GM23338 (cell line): ENCODE measurements at regions not wholly inside any gene's neighbourhood (a gene's known extent, or its start where the extent isn't known, plus 50 kb on each side); places are given as distances from the start of the nearest gene placed in this dataset.

Source experiments
- ATAC-seq: fragments of 200-7000 bp; cut with Tn5 transposase; 3 replicates; pipeline ENCODE4 v1.9.1; 2020
- DNase-seq: peaks from one replicate; pipeline ENCODE4 v3.0.0-alpha.2; 2015; ENCODE audit warnings: low spot score
- H2AFZ ChIP-seq: fragments of 200-600 bp; sonication (generic); 2 replicates; pipeline ENCODE4 v1.8.0; 2016; ENCODE audit warnings: antibody characterized with exemption, mild to moderate bottlenecking, moderate library complexity
- H3F3A ChIP-seq: fragments of 200-600 bp; sonication (generic); replicated peaks from 2 replicates; pipeline ENCODE4 v1.8.0; 2017; ENCODE audit warnings: antibody characterized with exemption, mixed run types, low read depth
- H3K27ac ChIP-seq: fragments of 200-600 bp; sonication (generic); 2 replicates; pipeline ENCODE4 v1.6.1; 2016; ENCODE audit warnings: low read depth
- H3K27me3 ChIP-seq: fragments of 200-600 bp; sonication (generic); 2 replicates; pipeline ENCODE4 v1.8.0; 2016; ENCODE audit warnings: mild to moderate bottlenecking, mixed run types, moderate library complexity; ENCODE audit not compliant: insufficient read depth
- H3K36me3 ChIP-seq: fragments of 200-600 bp; sonication (generic); 2 replicates; pipeline ENCODE4 v1.8.0; 2016; ENCODE audit warnings: mild to moderate bottlenecking; ENCODE audit not compliant: insufficient read depth
- H3K4me1 ChIP-seq: fragments of 200-600 bp; sonication (generic); 2 replicates; pipeline ENCODE4 v1.8.0; 2016; ENCODE audit warnings: mild to moderate bottlenecking, moderate library complexity; ENCODE audit not compliant: insufficient read depth
- H3K4me2 ChIP-seq: fragments of 200-600 bp; sonication (generic); 2 replicates; pipeline ENCODE4 v1.7.1; 2017; ENCODE audit warnings: mixed run types
- H3K4me3 ChIP-seq: fragments of 200-600 bp; sonication (generic); 2 replicates; pipeline ENCODE4 v1.6.1; 2016; ENCODE audit warnings: mixed run types
- H3K79me2 ChIP-seq: fragments of 200-600 bp; sonication (generic); replicated peaks from 2 replicates; pipeline ENCODE4 v1.8.0; 2017; ENCODE audit warnings: mild to moderate bottlenecking; ENCODE audit not compliant: insufficient read depth
- H3K9me2 ChIP-seq: fragments of 200-600 bp; sonication (generic); 2 replicates; pipeline ENCODE4 v1.8.0; 2017; ENCODE audit not compliant: insufficient read depth
- H4K20me1 ChIP-seq: fragments of 200-600 bp; sonication (generic); replicated peaks from 2 replicates; pipeline ENCODE4 v1.8.0; 2017; ENCODE audit warnings: mild to moderate bottlenecking; ENCODE audit not compliant: insufficient read depth
- H3K27ac Mint-ChIP-seq: 2 replicates; pipeline ENCODE4 v1.8.0; 2020; ENCODE audit warnings: inconsistent platforms, mild to moderate bottlenecking, moderate library complexity, mixed read lengths
- H3K27me3 Mint-ChIP-seq: 3 replicates; pipeline ENCODE4 v1.8.0; 2022; ENCODE audit warnings: low read depth, mild to moderate bottlenecking, moderate library complexity, mixed read lengths, inconsistent platforms; ENCODE audit not compliant: insufficient read depth, poor library complexity
- H3K36me3 Mint-ChIP-seq: 3 replicates; pipeline ENCODE4 v1.8.0; 2021; ENCODE audit warnings: low read depth, mild to moderate bottlenecking, inconsistent platforms, moderate library complexity, mixed read lengths
- H3K4me1 Mint-ChIP-seq: 3 replicates; pipeline ENCODE4 v1.8.0; 2020; ENCODE audit warnings: mild to moderate bottlenecking, inconsistent platforms, mixed read lengths
- H3K4me3 Mint-ChIP-seq: 3 replicates; pipeline ENCODE4 v1.8.0; 2021; ENCODE audit warnings: moderate library complexity, mild to moderate bottlenecking, inconsistent platforms, mixed read lengths
- H3K9me3 Mint-ChIP-seq: 3 replicates; pipeline ENCODE4 v1.8.0; 2020; ENCODE audit warnings: moderate library complexity, mild to moderate bottlenecking, inconsistent platforms, mixed read lengths
- CREB1 ChIP-seq: fragments of 250-450 bp; sonication (Bioruptor Pico); IDR thresholded peaks from 2 replicates; pipeline ENCODE4 v1.5.0; 2020; ENCODE audit warnings: low read depth, mild to moderate bottlenecking, moderate library complexity
- CTCF ChIP-seq, 2 experiments: fragments of 200-600 bp in 1 of 2; sonication (generic) in 1 of 2; conservative IDR thresholded peaks; 2 replicates each; pipeline versions ENCODE4 v1.5.1 to v1.6.1; 2016 to 2017; ENCODE audit warnings: antibody characterized with exemption in 2 of 2, low read depth in 2 of 2, mild to moderate bottlenecking in 2 of 2, moderate library complexity in 1 of 2
- ETS1 ChIP-seq: IDR thresholded peaks from 2 replicates; pipeline ENCODE4 v1.6.1; 2016; ENCODE audit warnings: antibody characterized with exemption
- EZH2 ChIP-seq: fragments of 200-600 bp; sonication (generic); IDR thresholded peaks from one replicate; pipeline ENCODE4 v1.8.0; 2017; ENCODE audit warnings: antibody characterized with exemption, mild to moderate bottlenecking, low read depth; ENCODE audit not compliant: unreplicated experiment
- EZH2phosphoT487 ChIP-seq: fragments of 200-600 bp; sonication (generic); IDR thresholded peaks from one replicate; pipeline ENCODE4 v1.8.1; 2018; ENCODE audit warnings: antibody characterized with exemption; ENCODE audit not compliant: unreplicated experiment
- JUNB ChIP-seq: IDR thresholded peaks from one replicate; pipeline ENCODE4 v1.6.1; 2016; ENCODE audit warnings: antibody characterized with exemption; ENCODE audit not compliant: unreplicated experiment
- NANOG ChIP-seq: IDR thresholded peaks from 2 replicates; pipeline ENCODE4 v1.6.1; 2016; ENCODE audit warnings: antibody characterized with exemption, borderline replicate concordance
- POLR2AphosphoS5 ChIP-seq: IDR thresholded peaks from 2 replicates; pipeline ENCODE4 v1.6.1; 2016; ENCODE audit warnings: antibody characterized with exemption, low read depth
- REST ChIP-seq: IDR thresholded peaks from one replicate; pipeline ENCODE4 v1.6.1; 2018; ENCODE audit warnings: antibody characterized with exemption; ENCODE audit not compliant: unreplicated experiment
- STAT1 ChIP-seq: IDR thresholded peaks from one replicate; pipeline ENCODE4 v1.6.1; 2016; ENCODE audit warnings: antibody characterized with exemption; ENCODE audit not compliant: unreplicated experiment
- ZNF114 ChIP-seq: fragments of 250-450 bp; sonication (Bioruptor Pico); IDR thresholded peaks from 2 replicates; pipeline ENCODE4 v1.5.0; 2020; ENCODE audit warnings: mild to moderate bottlenecking, moderate library complexity
- ZNF331 ChIP-seq: fragments of 250-450 bp; sonication (Bioruptor Pico); IDR thresholded peaks from 2 replicates; pipeline ENCODE4 v1.5.0; 2020; ENCODE audit warnings: low read depth, mild to moderate bottlenecking, moderate library complexity

GRCh38 chr17:77332981-77333685, 192.4 kb downstream of the SEC14L1 start (continued):
- TF ChIP-seq REST (no peak), JUNB (no peak), POLR2AphosphoS5 (no peak), ZNF331 (CRISPR knock-in tag) (no peak), STAT1 (no peak), CREB1 (no peak), ZNF114 (no peak), EZH2 (no peak), ETS1 (no peak), EZH2phosphoT487 (no peak), CTCF (conservative IDR thresholded peaks at IDR 0.05; ENCODE audit: low read depth in 2 of 2) (no peak)

- H3K27me3 Mint-ChIP-seq: no peaks in the 10 kb centered on the region
- Histone ChIP-seq H2AFZ (no peak overlapping the region), H3K36me3 (no peaks in the 10 kb centered on the region; the same call in 1 of the 2 replicates), H3F3A (no peaks in the 10 kb centered on the region), H3K27ac (no peak overlapping the region), H3K4me1 (no peaks in the 10 kb centered on the region), H3K9me2 (no peaks in the 10 kb centered on the region), H3K4me3 (no peak overlapping the region), H3K4me2 (no peak overlapping the region), H3K79me2 (peaks cover 28% of the 10 kb centered on the region), H4K20me1 (0 out of 2 replicates have a peak, but pooled peaks cover 5% of the 10 kb centered on the region), H3K27me3 (no peaks in the 10 kb centered on the region)
- no peak overlapping the region for H3K4me3 Mint-ChIP-seq
- H3K36me3 Mint-ChIP-seq: no peaks in the 10 kb centered on the region
- peaks cover 3% of the 10 kb centered on the region; the same call in 1 of the 3 replicates for H3K9me3 Mint-ChIP-seq
- no peak for ATAC-seq
- no peak overlapping the region for H3K27ac Mint-ChIP-seq
- no peak for DNase-seq
- peaks cover 6% of the 10 kb centered on the region; the same call in 2 of the 3 replicates for H3K4me1 Mint-ChIP-seq
- no peak for TF ChIP-seq JUNB
- no peak for TF ChIP-seq ZNF331 (CRISPR knock-in tag)
- TF ChIP-seq EZH2phosphoT487: no peak
- no peak for TF ChIP-seq ETS1
- no peak for TF ChIP-seq STAT1
- TF ChIP-seq NANOG: no peak
- no peak for TF ChIP-seq CTCF (conservative IDR thresholded peaks at IDR 0.05; ENCODE audit: low read depth in 2 of 2)
- no peak for TF ChIP-seq EZH2
- no peak for TF ChIP-seq ZNF114
- no peak for TF ChIP-seq CREB1
- TF ChIP-seq REST: no peak
- no peak for TF ChIP-seq POLR2AphosphoS5
Measured at GRCh38 chr17:77337150-77337549, 196.4 kb downstream of the SEC14L1 start.
